HL-60 (cell line): ENCODE measurements at regions not wholly inside any gene's neighbourhood (a gene's known extent, or its start where the extent isn't known, plus 50 kb on each side); places are given as distances from the start of the nearest gene placed in this dataset.

Source experiments
- DNase-seq, 2 experiments: peaks; one replicate each; pipeline ENCODE4 v3.0.0-alpha.2; 2010 to 2020; ENCODE audit warnings: low read depth in 1 of 2, low spot score in 1 of 2
- H3K27ac ChIP-seq: fragments of 250-450 bp; sonication (Bioruptor Pico); replicated peaks from 2 replicates; pipeline ENCODE4 v1.5.1; 2020; ENCODE audit warnings: mild to moderate bottlenecking, moderate library complexity
- H3K27me3 ChIP-seq: fragments of 250-450 bp; sonication (Bioruptor Pico); 2 replicates; pipeline ENCODE4 v1.5.1; 2021; ENCODE audit warnings: mild to moderate bottlenecking, moderate library complexity; ENCODE audit not compliant: insufficient read depth, poor library complexity, severe bottlenecking
- H3K4me3 ChIP-seq: replicated peaks from 2 replicates; pipeline ENCODE4 v1.5.1; 2011; ENCODE audit warnings: mild to moderate bottlenecking, control low read depth, low read length; ENCODE audit not compliant: insufficient read depth
- GABPA ChIP-seq: IDR thresholded peaks from 2 replicates; pipeline ENCODE4 v1.6.1; 2012; ENCODE audit warnings: low read depth
- POLR2AphosphoS5 ChIP-seq: IDR thresholded peaks from 2 replicates; pipeline ENCODE4 v1.6.1; 2012; ENCODE audit warnings: low read depth
- SPI1 ChIP-seq: IDR thresholded peaks from 2 replicates; pipeline ENCODE4 v1.6.1; 2012; ENCODE audit warnings: low read depth, mild to moderate bottlenecking, borderline replicate concordance
- TF ChIP-seq, protein P1 (sequence below): IDR thresholded peaks from 2 replicates; pipeline ENCODE4 v1.6.1; 2012; ENCODE audit warnings: low read depth; ENCODE audit not compliant: insufficient replicate concordance
- TF ChIP-seq, protein P2 (sequence below): IDR thresholded peaks from one replicate; pipeline ENCODE4 v1.5.1; 2011; ENCODE audit warnings: low read length, control low read depth, inconsistent platforms; ENCODE audit not compliant: insufficient read depth

DNA sequence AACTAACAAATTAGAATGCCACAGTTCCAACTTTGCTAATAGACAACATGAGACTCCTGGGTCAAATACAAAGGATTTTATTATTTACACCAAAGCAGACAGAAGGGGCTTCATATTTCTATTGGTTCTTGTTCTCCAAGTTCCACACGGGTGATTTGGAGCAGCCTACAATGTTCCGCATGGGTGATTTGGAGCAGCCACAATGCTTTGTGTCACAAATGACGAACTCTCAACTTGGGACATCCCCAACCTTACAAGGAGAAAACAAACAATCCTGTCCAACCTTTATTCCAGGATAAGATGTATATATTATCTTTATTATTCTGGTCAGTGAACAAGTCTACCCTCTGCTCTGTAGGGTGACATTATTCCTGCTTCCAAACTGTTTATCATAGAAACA is 694.3 kb upstream of the MGAT4C start:
- no peak for DNase-seq
- TF ChIP-seq, protein P1, sequence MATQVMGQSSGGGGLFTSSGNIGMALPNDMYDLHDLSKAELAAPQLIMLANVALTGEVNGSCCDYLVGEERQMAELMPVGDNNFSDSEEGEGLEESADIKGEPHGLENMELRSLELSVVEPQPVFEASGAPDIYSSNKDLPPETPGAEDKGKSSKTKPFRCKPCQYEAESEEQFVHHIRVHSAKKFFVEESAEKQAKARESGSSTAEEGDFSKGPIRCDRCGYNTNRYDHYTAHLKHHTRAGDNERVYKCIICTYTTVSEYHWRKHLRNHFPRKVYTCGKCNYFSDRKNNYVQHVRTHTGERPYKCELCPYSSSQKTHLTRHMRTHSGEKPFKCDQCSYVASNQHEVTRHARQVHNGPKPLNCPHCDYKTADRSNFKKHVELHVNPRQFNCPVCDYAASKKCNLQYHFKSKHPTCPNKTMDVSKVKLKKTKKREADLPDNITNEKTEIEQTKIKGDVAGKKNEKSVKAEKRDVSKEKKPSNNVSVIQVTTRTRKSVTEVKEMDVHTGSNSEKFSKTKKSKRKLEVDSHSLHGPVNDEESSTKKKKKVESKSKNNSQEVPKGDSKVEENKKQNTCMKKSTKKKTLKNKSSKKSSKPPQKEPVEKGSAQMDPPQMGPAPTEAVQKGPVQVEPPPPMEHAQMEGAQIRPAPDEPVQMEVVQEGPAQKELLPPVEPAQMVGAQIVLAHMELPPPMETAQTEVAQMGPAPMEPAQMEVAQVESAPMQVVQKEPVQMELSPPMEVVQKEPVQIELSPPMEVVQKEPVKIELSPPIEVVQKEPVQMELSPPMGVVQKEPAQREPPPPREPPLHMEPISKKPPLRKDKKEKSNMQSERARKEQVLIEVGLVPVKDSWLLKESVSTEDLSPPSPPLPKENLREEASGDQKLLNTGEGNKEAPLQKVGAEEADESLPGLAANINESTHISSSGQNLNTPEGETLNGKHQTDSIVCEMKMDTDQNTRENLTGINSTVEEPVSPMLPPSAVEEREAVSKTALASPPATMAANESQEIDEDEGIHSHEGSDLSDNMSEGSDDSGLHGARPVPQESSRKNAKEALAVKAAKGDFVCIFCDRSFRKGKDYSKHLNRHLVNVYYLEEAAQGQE: no peak
- TF ChIP-seq, protein P2, sequence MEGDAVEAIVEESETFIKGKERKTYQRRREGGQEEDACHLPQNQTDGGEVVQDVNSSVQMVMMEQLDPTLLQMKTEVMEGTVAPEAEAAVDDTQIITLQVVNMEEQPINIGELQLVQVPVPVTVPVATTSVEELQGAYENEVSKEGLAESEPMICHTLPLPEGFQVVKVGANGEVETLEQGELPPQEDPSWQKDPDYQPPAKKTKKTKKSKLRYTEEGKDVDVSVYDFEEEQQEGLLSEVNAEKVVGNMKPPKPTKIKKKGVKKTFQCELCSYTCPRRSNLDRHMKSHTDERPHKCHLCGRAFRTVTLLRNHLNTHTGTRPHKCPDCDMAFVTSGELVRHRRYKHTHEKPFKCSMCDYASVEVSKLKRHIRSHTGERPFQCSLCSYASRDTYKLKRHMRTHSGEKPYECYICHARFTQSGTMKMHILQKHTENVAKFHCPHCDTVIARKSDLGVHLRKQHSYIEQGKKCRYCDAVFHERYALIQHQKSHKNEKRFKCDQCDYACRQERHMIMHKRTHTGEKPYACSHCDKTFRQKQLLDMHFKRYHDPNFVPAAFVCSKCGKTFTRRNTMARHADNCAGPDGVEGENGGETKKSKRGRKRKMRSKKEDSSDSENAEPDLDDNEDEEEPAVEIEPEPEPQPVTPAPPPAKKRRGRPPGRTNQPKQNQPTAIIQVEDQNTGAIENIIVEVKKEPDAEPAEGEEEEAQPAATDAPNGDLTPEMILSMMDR: no peak
- TF ChIP-seq POLR2AphosphoS5: no peak
- no peak for TF ChIP-seq GABPA
- no peak for TF ChIP-seq SPI1
- Histone ChIP-seq H3K4me3 (no peak overlapping the region), H3K27me3 (no peaks in the 10 kb centered on the region), H3K27ac (no peak overlapping the region)

DNA sequence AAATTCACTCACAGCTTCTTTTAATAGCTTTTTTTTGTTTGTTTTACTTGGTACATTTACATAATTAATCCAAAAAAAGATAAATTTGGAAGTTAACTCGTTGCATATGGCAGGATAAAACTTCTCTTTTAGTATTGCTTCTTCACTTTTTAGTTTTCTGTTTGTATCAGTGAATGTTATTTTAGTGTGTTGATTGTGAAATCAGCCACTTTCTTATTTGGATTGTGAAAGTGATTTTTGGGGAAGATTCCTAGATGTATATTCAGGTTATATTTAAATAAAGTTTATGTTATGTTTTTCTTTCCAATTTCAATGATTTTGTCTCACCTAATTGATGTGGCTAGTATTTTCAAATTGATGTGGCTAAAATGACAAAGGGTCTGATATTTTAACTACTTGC is 693.9 kb upstream of the MGAT4C start:
- H3K27ac ChIP-seq: no peak overlapping the region
- no peak for TF ChIP-seq SPI1
- TF ChIP-seq, protein P2: no peak
- TF ChIP-seq, protein P1: no peak
- TF ChIP-seq GABPA: no peak
- no peak for TF ChIP-seq POLR2AphosphoS5
- DNase-seq: no peak
- H3K4me3 ChIP-seq: no peak overlapping the region
- no peaks in the 10 kb centered on the region for H3K27me3 ChIP-seq

DNA sequence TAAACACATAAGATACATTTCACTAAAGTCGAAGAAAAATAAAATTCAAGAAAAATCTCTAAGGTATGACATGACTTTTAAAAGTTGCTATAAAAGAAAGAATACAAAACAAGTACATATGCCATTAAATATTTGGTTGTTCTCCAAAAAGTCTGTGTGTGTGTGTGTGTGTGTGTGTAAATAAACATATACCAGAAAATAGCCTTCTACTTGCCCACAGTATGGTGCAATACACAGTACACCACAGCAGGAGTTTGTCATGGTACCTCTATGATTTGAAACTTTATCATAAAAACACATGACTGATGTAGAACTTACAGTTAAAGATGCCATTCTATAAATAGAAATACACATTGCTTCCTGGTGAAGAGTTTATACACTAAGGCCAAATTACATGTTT is 692.7 kb upstream of the MGAT4C start:
- Histone ChIP-seq H3K4me3 (no peak overlapping the region), H3K27me3 (no peaks in the 10 kb centered on the region), H3K27ac (no peak overlapping the region)
- no peak for TF ChIP-seq SPI1
- TF ChIP-seq, protein P2: no peak
- TF ChIP-seq POLR2AphosphoS5: no peak
- no peak for TF ChIP-seq GABPA
- TF ChIP-seq, protein P1: no peak
- no peak for DNase-seq
